Esophagus squamous epithelium (tissue), 5 donors: ENCODE measurements at regions not wholly inside any gene's neighbourhood (a gene's known extent, or its start where the extent isn't known, plus 50 kb on each side); places are given as distances from the start of the nearest gene placed in this dataset.
A peak's percentile ranks its signal among the peaks of the same experiment; 100 is the strongest.

Experiments
- DNase-seq: peaks from one replicate; lab custom pipeline; 2025; lab: John Stamatoyannopoulos, UW
- H3K27ac ChIP-seq, 4 donors: fragments of 200-600 bp; sonication (generic); one replicate each; pipeline ENCODE4 v1.5.1; 2016 to 2019; ENCODE audit warnings: mild to moderate bottlenecking in 1 of 4
- H3K27me3 ChIP-seq, 4 donors: fragments of 200-600 bp; sonication (generic); 1 replicate in 3 of 4; 2 replicates in 1 of 4; pipeline versions ENCODE4 v1.5.1 to v1.6.0; 2017 to 2021; ENCODE audit warnings: antibody characterized with exemption in 1 of 4
- H3K36me3 ChIP-seq, 3 donors: fragments of 200-600 bp; sonication (generic); one replicate each; pipeline ENCODE4 v1.5.1; 2016 to 2019
- H3K4me1 ChIP-seq, 3 donors: fragments of 200-600 bp; sonication (generic); one replicate each; pipeline ENCODE4 v1.5.1; 2017 to 2019
- H3K4me3 ChIP-seq, 4 donors: fragments of 200-600 bp; sonication (generic); 1 replicate in 3 of 4; 2 replicates in 1 of 4; pipeline ENCODE4 v1.5.1; 2016 to 2019; ENCODE audit warnings: mild to moderate bottlenecking in 2 of 4, moderate library complexity in 1 of 4
- H3K9me3 ChIP-seq, 3 donors: fragments of 200-600 bp; sonication (generic); one replicate each; pipeline ENCODE4 v1.5.1; 2016 to 2019
- CTCF ChIP-seq, 6 experiments: fragments of 450-650 bp in 4 of 6; fragments of 200-600 bp in 2 of 6; sonication (generic) in 2 of 6; IDR thresholded peaks; one replicate each; pipeline ENCODE4 v1.5.1; 2016 to 2019; ENCODE audit warnings: antibody characterized with exemption in 6 of 6, mild to moderate bottlenecking in 4 of 6, moderate library complexity in 4 of 6
- POLR2A ChIP-seq, 4 donors: fragments of 450-650 bp; IDR thresholded peaks; one replicate each; pipeline ENCODE4 v1.6.1; 2017; ENCODE audit warnings: antibody characterized with exemption in 4 of 4, mild to moderate bottlenecking in 4 of 4, moderate library complexity in 3 of 4
- whole genome bisulfite sequencing, 2 donors: methylation state at CpG; one replicate each; pipeline ENCODE4 v1.1.5; 2018; 5-methylcytosine and 5-hydroxymethylcytosine counted together
- intact Hi-C: fragments of 100-400 bp; cut with DNase I; formaldehyde crosslinking; loops from one replicate; pipeline ENCODE4 v1.15.0; 2022
- donor health status: DM: yes; HTN: yes; CAD: no.

- H3K27ac ChIP-seq = peak overlapping the region; percentile 60 to 90 (median 86)
- no peak for DNase-seq
- H3K9me3 ChIP-seq = no peaks in the 10 kb centered on the region
- no peak for TF ChIP-seq CTCF (IDR thresholded peaks at IDR 0.05)
- peak in 1 of 4 donors; percentile 24 for TF ChIP-seq POLR2A (IDR thresholded peaks at IDR 0.05)
- peaks cover 26 to 84% (median 51%) of the 10 kb centered on the region in 3 donors for H3K4me1 ChIP-seq
- intact Hi-C loops = no loop called here
- H3K27me3 ChIP-seq = no peaks in the 10 kb centered on the region
- H3K36me3 ChIP-seq = no peaks in the 10 kb centered on the region
- WGBS, 2 donors = 41 to 57% methylated on average over 8 of the region's 16 CpGs
- H3K4me3 ChIP-seq = no peak overlapping the region
Measured at GRCh38 chr2:42854207-42854818, 61.9 kb upstream of the HAAO start.

GRCh38 chr2:42853549-42854206 lies 61.3 kb upstream of the HAAO start:
- Histone ChIP-seq H3K9me3 (no peaks in the 10 kb centered on the region), H3K4me1 (peaks cover 26 to 77% (median 51%) of the 10 kb centered on the region in 3 donors), H3K27me3 (no peaks in the 10 kb centered on the region), H3K36me3 (no peaks in the 10 kb centered on the region), H3K4me3 (no peak overlapping the region), H3K27ac (peak overlapping the region; percentile 60 to 90 (median 86))
- TF ChIP-seq POLR2A (IDR thresholded peaks at IDR 0.05) (no peak), CTCF (IDR thresholded peaks at IDR 0.05) (no peak)
- no peak for DNase-seq
- WGBS, 2 donors = 52 to 53% methylated on average over 10 of the region's 12 CpGs
- intact Hi-C loops = no loop called here

- H3K4me3 ChIP-seq = no peak overlapping the region
- no peak for TF ChIP-seq POLR2A (IDR thresholded peaks at IDR 0.05)
- TF ChIP-seq CTCF (IDR thresholded peaks at IDR 0.05) = no peak
- H3K4me1 ChIP-seq = peaks cover 26 to 69% (median 51%) of the 10 kb centered on the region in 3 donors
- H3K9me3 ChIP-seq = no peaks in the 10 kb centered on the region
- intact Hi-C loops = no loop called here
- no peaks in the 10 kb centered on the region for H3K27me3 ChIP-seq
- no peak for DNase-seq
- peak overlapping the region; percentile 60 to 90 (median 86) for H3K27ac ChIP-seq
- 88 to 97% methylated on average over 3 to 4 of the region's 5 CpGs for WGBS, 2 donors
- no peaks in the 10 kb centered on the region for H3K36me3 ChIP-seq
Measured at GRCh38 chr2:42852798-42853197, 60.4 kb upstream of the HAAO start.

GRCh38 chr2:42851740-42852250 lies 59.4 kb upstream of the HAAO start:
- Histone ChIP-seq H3K27me3 (no peaks in the 10 kb centered on the region), H3K9me3 (no peaks in the 10 kb centered on the region), H3K36me3 (no peaks in the 10 kb centered on the region), H3K4me1 (peaks cover 26 to 65% (median 47%) of the 10 kb centered on the region in 3 donors), H3K27ac (peak overlapping the region in 2 of 4 donors; percentile 27 to 28), H3K4me3 (no peak overlapping the region)
- DNase-seq = no peak
- 52 to 58% methylated on average over 2 to 3 of the region's 3 CpGs for WGBS, 2 donors
- intact Hi-C loops = no loop called here
- TF ChIP-seq POLR2A (IDR thresholded peaks at IDR 0.05) = no peak
- TF ChIP-seq CTCF (IDR thresholded peaks at IDR 0.05) = no peak

- peaks cover 22 to 64% (median 41%) of the 10 kb centered on the region in 3 donors for H3K4me1 ChIP-seq
- no peaks in the 10 kb centered on the region for H3K36me3 ChIP-seq
- TF ChIP-seq CTCF (IDR thresholded peaks at IDR 0.05) = no peak
- no peak for TF ChIP-seq POLR2A (IDR thresholded peaks at IDR 0.05)
- H3K9me3 ChIP-seq = no peaks in the 10 kb centered on the region
- no peak for DNase-seq
- H3K4me3 ChIP-seq = no peak overlapping the region
- intact Hi-C loops = no loop called here
- peak overlapping the region in 2 of 4 donors; percentile 27 to 28 for H3K27ac ChIP-seq
- no peaks in the 10 kb centered on the region for H3K27me3 ChIP-seq
- WGBS, 2 donors = 77 to 89% methylated on average over 3 of the region's 4 CpGs
Measured at GRCh38 chr2:42851186-42851585, 58.8 kb upstream of the HAAO start.
